KG1 (cell line): ENCODE measurements at regions not wholly inside any gene's neighbourhood (a gene's known extent, or its start where the extent isn't known, plus 50 kb on each side); places are given as distances from the start of the nearest gene placed in this dataset.

Source experiments
- DNase-seq: peaks from one replicate; lab custom pipeline; 2025; lab: John Stamatoyannopoulos, UW

DNA sequence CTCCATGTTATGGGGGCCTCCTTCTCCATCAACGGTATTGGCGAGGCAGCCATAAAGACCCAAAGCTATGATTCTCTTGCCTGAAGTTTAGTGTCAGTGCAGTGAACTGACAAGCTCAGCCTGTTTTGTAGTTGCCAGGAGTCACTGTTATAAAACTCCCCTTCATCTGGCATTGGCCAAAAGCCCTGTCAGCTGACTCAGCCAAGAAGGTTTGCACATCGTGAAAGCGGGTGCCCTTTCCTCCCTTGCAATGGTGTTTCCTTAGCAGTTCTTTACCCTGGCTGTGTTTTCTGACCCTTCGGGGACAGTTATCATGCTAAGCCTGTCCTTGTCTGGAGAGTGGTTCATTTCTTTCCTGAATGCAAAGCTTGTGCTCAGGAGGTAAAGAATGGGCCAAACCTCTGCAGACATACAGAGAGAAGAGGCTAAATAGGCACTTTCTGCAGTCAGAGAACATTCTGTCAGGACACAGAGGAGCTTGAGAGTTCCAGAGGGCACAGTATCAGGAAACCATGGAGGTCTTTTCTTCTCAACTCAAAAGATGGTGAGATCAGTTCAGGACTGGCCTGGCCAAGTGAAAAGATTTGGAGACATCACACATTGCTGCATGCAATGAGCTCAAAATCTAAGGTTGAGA lies 414.2 kb downstream of the ZNF521 start:
- DNase-seq, result no peak

DNA sequence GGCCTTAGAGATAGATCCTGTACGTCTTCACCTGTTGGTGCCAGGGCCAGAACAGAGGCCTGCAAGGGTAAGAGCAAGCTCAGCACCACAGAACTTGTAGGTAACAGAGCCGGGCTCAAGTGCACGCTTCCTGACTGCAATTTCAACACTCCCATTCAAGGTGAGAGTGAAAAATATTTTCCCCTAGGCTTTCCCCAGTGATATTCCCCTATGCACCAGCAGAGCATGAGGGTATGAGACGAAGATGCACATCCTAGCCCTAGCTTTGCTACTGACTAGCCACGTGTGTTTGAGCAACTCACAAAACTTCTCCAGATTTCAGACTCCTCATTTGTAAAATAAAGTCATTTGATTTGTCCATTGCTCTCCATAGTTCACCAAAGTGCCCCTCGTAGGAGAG lies 411.6 kb downstream of the ZNF521 start:
- DNase-seq, result no peak

DNA sequence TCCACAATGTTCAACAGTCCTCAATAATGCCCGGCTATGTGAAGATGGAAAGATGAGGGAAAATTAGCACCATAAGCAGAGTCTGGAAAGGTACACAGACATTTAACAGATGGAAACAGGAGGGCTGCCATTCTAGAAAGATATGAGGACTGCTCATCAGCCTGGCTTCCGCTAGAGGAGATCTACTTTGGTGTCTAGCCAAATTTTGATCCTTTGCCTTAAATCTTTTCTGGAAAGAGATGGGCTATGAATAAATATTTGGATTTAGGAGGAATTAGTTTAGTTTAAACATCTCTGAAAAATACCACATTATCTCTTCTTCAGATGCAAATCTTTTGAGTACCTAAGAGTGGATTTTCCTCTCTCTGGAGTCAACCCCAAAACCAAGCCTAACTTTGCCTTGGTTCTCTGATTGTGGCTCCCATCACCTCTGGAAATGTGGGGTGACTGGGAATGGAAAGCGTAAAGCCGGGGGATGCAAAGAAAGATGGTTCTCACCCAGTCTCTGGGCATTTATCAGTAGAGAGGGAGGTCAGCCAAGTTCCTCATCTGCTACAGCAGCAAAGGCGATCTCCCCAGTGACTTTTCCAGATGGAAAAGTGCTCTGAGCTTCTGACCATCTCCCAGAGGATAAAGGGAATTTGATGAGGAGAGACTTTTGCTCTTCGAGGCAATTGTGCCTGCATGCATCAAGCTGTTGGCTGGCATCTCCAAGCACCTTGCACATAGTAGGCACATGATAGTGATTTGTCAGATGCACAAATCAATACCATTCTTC lies 410.6 kb downstream of the ZNF521 start:
- DNase-seq, result no peak

DNA sequence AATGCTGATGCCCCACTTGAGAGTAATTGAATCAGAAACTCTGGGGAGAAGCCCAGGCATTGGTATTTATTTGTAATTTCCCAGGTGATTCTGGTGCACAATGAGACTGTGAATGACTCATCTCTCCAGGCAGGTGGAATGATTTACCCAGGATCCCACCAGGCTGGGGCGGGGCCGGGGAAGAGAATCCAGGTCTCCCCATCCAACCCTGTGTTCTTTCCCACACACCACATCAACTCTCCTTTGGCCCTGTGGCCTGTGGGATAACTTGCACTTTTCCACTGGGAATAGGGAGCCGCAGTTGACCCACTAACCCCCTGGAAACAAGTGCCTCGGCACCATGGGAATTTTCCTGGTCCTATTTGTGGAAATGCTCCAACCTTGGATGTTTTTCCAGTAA lies 409.8 kb downstream of the ZNF521 start:
- no peak for DNase-seq

DNA sequence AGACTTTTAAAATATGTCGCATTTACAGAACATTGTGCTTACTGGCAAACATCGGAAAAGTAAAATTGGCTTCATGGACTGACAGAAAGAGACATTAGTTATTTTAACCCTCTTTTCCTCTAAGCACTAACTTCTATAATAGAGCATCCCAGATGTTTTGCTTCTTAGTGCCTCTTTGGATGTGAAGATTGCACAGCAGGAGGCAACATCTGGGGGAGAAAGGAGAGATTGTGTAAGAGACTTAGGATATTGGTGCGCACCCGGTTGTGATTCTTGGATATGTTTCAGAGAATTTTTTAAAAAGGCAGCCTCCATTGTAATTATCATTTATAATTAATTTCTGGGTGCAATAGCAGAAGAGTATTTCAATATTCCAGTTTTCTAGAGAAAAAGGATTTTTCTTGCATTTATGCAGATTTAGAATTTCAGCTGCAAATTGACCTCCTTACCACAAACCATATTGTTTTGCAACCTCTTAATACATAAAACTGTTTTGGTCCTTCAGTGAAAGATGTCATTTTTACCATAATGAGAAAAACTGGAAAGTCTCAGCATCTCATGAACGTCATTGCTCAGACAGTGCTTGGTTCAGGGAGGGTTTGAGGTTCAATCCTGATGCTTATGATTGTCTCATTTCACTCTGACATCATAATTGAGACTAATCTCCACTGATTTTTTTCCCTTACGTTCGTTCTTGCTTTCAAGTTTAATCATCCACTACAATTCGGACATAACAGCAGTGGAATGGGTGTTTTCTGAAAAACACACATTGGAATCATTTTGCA lies 404.3 kb downstream of the ZNF521 start:
- DNase-seq, result no peak

DNA sequence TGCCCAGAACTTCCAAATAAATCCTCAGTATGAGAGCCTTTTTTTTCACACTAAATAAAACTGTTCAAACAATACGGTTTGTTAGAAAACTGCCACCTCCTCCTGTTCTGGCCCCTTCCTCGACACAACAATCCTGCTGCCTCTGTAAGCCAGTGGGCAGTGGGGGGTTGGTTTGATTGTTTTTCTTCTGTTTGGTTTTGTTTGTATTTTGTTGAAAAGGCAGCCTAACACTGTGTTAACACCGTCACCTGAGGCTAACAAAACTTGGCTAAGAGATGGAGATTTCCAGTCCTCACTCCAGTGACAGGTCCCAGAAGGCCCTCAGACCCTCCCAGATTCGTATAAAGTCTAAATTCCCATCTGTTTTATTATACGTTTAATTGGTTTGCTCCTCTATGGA lies 402.1 kb downstream of the ZNF521 start:
- DNase-seq, result no peak

DNA sequence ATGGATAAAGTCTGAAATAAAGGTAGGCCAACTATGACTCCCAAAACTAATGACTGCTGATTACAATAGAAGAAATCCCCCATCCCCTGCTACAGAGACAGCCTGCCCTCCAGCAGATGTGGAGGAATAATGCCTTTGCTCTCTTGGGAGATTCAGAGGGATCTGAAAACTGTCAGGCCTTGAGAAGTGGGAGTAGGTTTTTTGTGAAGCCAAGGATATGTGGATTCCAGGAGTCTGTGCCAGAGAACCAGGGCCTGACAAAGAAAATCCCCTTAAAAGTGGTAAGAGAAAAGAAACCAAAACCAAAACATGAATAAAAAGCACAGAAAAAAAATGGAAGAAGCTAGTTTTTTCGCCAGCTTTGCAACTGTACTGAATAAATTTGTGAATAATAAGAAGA lies 397.6 kb downstream of the ZNF521 start:
- DNase-seq, result no peak

DNA sequence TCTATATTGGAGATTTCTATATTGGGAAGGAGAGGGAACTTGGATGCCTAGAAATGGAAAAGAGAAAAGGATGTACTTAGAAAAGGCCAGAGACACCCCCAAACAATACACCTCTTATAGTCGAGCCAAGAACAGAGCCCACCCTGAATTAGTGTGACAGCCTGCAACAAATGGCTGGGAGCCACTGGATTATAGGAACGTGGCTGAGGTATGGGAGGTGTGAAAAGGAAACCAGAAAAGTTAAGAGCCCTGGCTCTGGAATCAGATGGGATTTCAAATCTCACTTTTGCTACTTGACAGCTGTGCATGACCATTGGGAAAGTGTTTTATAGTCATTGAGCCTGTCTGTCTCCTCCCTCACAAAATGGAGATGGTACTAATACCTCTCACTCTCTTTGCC lies 394.0 kb downstream of the ZNF521 start:
- no peak for DNase-seq

DNA sequence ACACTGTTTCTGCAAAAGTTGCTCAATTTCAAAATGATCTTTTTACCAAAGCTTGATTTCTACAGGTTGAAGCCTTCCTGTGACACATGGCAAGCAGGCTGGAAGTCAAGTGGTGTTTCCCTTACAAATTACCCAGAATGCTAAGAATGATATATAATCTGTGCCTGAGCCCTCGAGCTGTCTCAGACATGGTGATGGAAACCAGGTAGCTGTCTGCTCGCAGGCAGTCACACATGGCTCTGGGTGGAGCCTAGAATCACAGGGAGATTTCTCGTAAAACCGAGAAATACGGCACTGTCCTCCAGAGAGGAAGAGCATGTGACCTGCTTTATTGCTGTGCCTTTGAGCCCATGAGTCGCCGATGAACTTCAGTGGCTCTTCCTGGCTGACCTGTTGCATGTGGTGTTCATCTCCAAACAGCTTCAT lies 392.9 kb downstream of the ZNF521 start:
- no peak for DNase-seq

DNA sequence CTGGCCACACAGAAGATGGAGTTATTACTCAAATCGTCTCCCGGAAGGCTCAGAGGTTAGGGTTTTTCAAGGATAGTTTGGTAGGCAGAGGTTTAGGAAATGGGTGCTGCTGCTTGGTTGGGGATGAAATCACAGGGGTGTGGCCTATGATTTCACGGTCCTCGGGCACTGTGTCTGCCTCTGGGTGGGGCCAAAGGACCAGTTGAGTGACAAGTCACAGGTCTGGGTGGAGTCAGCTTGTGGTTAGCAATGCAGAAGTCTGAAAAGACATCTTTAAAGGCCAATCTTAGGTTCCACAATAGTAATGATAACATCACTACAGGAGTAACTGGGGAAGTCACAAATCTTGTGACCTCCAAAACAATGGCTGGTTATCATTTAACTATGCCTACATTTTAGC lies 387.8 kb downstream of the ZNF521 start:
- no peak for DNase-seq

DNA sequence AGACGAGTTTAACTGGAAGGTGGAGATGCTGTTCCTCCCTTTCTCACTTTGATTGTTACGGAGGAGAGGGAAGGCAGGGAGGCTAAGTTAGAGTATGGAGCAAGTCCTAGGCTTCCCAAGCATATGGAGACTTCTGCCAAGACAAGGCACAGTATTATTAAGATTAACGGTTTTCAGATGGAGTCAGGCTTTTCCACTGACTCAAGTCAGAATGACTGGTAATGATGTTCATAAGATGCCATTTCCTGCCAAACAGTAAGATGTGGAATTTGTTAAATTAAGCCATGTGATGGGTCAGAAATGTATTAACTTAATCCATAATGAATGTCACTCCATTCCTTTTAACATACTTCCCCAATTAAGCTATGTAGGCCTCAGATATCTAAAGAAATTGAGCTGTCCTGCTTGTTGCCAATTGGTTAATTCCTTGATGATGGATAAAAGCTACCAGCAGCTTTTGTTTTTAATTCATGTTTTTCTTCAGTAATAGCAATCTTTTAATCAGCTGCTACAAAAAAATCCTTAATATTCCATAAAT lies 383.7 kb downstream of the ZNF521 start:
- no peak for DNase-seq

DNA sequence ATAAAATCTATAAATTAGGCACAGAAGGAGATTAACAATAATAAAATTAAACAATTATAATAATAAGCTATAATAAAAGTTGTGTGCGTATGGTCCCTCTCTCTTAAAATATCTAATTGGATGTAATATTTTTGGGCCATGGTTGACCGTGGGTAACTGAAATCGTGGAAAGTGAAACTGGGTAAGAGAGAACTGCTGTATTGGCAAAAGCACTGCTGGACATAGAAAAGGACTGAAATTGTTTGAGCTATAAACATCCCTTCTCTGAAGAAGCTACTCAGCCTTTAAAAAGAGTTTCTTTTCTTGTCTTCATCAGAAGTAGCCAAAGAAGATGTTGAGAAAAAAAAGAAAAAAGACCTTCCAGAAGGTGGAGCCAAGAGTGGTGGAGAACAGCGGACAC lies 379.4 kb downstream of the ZNF521 start:
- DNase-seq, result no peak

DNA sequence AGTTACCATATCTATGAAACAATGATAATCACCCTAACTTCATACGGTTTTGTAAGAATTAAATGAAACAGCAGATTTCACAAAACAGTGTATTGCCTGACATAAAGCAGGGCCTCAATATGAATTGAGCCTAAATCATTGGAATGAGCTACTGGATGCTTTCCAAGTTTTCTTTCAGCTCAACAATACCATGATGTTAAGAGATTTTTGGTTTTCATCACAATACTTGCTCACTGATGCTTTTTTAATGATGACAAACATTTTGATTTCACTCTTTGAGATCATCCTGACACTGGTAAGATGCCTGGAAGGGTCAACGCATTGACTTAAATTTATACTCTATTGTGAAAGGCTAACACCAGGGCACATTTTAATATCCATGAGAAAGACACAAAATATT lies 377.5 kb downstream of the ZNF521 start:
- no peak for DNase-seq

DNA sequence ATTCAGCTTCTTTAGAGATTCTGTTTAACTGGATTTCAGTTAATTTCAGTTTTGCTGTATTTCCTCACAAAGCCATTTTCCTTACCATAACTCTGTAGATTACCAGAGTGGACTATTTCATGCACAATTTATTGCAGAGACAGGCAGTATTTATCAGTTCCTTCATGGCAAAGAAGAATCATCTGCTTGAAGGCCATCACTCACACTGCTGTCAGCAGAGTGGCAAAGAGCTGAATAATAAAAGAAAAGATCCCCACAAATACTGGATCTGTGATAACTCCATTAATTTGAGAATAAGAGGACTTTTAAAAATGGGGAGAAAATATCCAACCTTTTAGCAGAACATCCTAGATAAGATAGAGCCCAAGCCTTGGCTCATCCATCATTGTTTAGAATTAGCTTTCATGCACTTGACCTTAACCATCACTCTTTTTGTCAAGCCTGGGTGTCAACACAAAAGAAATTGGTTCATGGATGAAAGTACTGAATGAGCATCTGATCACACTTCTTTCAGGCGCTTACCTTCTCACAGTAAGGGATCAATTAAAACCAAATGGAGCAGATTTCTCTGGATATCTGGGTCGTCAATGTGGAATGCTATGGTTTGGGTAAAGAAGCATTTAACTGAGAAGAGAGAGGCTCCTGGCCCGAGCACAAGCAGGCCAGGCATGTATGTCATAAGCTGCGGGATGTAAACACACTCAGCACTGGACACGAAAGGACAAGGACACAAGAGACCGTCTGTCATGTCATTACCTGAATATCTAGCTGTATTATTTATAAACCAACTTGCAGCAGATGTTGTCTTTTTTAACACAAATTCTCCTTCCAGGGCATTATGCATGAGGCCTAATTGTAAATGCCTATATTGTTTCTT lies 376.2 kb downstream of the ZNF521 start:
- no peak for DNase-seq

DNA sequence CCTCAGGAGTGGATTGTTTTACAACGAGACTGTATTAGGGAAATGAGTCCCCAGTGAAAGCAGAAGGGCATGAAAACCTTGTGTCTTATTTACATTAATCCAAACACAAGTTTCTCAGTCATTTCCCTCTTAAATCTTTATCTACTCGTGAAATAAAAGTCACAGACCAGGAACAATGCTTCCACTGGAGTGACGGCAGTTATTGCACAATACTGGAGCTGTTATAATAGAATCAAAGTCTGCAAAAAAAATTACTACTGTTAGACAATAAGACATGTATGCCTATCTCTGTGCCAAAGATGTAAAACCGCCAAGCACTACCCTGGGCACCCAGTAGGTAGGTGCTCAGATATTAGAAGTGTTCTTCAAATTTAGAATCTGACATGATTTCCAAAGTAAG lies 375.5 kb downstream of the ZNF521 start:
- DNase-seq, result no peak

DNA sequence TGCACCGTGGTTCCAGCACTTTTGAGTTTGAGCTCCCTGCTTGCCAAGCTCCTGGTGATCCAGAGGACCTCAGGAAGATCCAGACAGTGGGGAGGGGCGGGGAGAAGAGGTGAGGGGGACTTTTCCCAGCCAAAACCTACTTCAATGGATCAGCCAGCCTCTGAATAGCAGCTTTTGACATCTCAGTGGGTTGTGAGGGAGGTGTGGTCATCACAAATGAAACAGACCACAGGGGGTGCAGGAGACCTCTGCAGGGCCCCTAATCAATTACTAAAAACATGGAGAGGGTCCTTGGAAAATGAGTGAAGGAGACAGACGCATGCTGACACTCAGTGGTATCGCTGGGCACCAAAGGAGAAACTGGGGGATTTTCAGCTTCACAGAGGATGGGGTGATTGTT lies 372.7 kb downstream of the ZNF521 start:
- no peak for DNase-seq

DNA sequence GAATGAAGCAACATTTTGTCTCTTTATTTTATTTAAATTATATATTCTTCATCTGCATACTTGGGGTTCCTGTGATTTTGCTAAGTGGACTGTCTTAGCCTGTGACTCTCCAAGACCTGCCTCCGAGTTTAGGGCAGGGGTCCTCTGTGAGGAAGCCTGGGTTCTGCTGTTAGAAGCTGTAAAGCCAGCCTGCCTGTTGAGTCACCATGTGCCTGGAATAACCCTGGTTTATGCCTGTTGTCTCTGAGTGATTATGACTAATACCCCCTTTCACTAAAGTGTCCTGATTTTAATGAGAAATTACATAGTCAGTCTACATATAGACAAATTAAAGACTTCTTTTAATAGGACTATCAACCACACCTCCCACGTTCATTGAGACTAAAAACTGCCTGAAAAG lies 369.1 kb downstream of the ZNF521 start:
- DNase-seq, result no peak

DNA sequence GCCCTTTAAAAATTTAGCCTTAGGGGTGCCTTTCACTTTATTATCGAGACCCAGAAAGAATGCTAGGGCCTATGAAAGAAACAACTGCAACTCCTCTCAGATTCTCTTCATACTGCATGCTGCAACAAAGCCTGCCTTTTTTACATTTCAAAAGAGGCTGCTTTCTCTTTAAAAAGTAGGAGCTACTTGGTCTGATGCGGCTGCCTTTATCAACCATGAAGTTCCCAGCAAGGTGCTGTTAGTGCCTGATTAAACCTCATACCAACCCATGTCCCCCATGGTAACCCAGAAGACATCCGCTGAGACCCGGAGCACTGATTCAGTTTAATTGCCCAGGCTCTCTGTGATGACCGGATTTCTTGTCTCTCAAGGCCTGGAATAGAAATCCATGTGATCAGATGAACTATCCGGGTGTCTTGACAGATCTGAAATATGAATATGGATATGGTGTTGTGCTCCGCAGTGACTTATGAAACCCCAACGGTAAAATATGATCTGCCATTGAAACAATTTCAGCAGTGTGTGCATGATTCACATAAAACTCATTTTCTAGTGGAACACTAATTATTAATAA lies 368.3 kb downstream of the ZNF521 start:
- no peak for DNase-seq

DNA sequence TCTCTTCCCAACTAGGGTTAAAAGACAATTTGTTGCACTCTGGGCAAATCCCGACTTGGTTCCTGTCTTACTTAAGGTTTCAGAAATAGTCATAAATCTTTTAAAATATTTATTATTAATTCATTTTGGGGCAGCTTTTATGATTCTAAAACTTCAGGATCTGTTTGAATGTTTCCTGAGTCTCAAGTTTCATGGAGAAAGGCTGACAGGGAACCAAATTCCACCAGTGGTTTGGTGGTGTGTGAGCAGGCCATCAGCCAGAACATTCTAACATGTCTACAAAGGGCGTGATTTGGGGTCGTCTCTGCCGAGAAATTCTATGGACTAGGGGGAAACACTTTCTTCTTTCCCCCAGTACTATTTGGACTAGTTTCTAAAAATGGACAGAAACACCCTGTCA lies 366.4 kb downstream of the ZNF521 start:
- DNase-seq, result no peak

DNA sequence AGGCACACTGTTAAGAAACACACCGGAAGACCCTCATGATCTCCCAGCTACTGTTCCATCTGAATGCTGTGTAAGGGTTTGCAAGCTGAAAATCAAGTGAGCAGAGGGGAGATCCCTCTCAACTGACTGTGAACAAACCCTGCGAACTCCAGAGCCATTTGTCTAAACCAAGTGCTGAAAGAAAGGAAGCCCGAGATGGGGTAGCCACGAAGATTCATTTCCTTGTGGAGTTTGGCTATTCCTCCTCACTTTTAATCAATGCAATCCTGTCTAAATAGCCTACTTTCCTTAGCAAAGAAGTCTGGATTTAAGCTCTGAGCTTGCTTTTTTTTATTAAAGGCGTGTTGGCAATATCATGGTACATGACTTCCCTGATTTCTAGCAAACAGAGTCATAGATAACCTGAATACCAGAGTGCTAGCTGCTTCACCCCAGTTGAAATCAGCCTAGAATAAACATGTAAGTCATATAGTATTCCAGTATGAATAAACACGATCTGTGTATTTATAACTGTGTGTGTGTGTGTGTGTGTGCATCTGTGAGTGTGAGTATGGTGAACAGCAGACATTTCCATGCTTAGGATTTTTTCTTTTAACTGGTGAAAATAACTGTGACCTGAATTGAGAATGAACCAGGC lies 365.2 kb downstream of the ZNF521 start:
- DNase-seq, result no peak
